GM12878 (cell line): ENCODE measurements at regions not wholly inside any gene's neighbourhood (a gene's known extent, or its start where the extent isn't known, plus 50 kb on each side); places are given as distances from the start of the nearest gene placed in this dataset.

Experiments
- SIX5 ChIP-seq: IDR thresholded peaks from 2 replicates; pipeline ENCODE4 v1.6.1; 2011; ENCODE audit warnings: mild to moderate bottlenecking, low read depth, low read length, moderate library complexity; ENCODE audit not compliant: severe bottlenecking
- TARDBP ChIP-seq: IDR thresholded peaks from 2 replicates; pipeline ENCODE4 v1.6.1; 2016; ENCODE audit warnings: borderline replicate concordance
- USF2 ChIP-seq: IDR thresholded peaks from 2 replicates; pipeline ENCODE4 v1.6.1; 2011; ENCODE audit warnings: low read depth, low read length, improper control_type of control experiment, borderline replicate concordance
- ZNF592 ChIP-seq: fragments of 450-650 bp; IDR thresholded peaks from 2 replicates; pipeline ENCODE4 v1.6.1; 2017; ENCODE audit warnings: mild to moderate bottlenecking, moderate library complexity
- TF ChIP-seq, protein P1 (sequence below): IDR thresholded peaks from 2 replicates; pipeline ENCODE4 v1.6.1; 2012; ENCODE audit warnings: improper control_type of control experiment, low read depth, low read length; ENCODE audit not compliant: insufficient replicate concordance
- TF ChIP-seq, protein P2 (sequence below): fragments of 450-650 bp; IDR thresholded peaks from 2 replicates; pipeline ENCODE4 v1.6.1; 2017; ENCODE audit warnings: borderline replicate concordance
- TF ChIP-seq, protein P3 (sequence below): fragments of 450-650 bp; IDR thresholded peaks from 2 replicates; pipeline ENCODE4 v1.6.1; 2017; ENCODE audit warnings: antibody characterized with exemption, mild to moderate bottlenecking, moderate library complexity

- TF ChIP-seq ZNF592, result no peak
- TF ChIP-seq TARDBP, result no peak
- TF ChIP-seq, protein P1, sequence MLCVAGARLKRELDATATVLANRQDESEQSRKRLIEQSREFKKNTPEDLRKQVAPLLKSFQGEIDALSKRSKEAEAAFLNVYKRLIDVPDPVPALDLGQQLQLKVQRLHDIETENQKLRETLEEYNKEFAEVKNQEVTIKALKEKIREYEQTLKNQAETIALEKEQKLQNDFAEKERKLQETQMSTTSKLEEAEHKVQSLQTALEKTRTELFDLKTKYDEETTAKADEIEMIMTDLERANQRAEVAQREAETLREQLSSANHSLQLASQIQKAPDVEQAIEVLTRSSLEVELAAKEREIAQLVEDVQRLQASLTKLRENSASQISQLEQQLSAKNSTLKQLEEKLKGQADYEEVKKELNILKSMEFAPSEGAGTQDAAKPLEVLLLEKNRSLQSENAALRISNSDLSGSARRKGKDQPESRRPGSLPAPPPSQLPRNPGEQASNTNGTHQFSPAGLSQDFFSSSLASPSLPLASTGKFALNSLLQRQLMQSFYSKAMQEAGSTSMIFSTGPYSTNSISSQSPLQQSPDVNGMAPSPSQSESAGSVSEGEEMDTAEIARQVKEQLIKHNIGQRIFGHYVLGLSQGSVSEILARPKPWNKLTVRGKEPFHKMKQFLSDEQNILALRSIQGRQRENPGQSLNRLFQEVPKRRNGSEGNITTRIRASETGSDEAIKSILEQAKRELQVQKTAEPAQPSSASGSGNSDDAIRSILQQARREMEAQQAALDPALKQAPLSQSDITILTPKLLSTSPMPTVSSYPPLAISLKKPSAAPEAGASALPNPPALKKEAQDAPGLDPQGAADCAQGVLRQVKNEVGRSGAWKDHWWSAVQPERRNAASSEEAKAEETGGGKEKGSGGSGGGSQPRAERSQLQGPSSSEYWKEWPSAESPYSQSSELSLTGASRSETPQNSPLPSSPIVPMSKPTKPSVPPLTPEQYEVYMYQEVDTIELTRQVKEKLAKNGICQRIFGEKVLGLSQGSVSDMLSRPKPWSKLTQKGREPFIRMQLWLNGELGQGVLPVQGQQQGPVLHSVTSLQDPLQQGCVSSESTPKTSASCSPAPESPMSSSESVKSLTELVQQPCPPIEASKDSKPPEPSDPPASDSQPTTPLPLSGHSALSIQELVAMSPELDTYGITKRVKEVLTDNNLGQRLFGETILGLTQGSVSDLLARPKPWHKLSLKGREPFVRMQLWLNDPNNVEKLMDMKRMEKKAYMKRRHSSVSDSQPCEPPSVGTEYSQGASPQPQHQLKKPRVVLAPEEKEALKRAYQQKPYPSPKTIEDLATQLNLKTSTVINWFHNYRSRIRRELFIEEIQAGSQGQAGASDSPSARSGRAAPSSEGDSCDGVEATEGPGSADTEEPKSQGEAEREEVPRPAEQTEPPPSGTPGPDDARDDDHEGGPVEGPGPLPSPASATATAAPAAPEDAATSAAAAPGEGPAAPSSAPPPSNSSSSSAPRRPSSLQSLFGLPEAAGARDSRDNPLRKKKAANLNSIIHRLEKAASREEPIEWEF, result no peak
- no peak for TF ChIP-seq SIX5
- TF ChIP-seq, protein P2, sequence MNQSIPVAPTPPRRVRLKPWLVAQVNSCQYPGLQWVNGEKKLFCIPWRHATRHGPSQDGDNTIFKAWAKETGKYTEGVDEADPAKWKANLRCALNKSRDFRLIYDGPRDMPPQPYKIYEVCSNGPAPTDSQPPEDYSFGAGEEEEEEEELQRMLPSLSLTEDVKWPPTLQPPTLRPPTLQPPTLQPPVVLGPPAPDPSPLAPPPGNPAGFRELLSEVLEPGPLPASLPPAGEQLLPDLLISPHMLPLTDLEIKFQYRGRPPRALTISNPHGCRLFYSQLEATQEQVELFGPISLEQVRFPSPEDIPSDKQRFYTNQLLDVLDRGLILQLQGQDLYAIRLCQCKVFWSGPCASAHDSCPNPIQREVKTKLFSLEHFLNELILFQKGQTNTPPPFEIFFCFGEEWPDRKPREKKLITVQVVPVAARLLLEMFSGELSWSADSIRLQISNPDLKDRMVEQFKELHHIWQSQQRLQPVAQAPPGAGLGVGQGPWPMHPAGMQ, result no peak
- TF ChIP-seq, protein P3, sequence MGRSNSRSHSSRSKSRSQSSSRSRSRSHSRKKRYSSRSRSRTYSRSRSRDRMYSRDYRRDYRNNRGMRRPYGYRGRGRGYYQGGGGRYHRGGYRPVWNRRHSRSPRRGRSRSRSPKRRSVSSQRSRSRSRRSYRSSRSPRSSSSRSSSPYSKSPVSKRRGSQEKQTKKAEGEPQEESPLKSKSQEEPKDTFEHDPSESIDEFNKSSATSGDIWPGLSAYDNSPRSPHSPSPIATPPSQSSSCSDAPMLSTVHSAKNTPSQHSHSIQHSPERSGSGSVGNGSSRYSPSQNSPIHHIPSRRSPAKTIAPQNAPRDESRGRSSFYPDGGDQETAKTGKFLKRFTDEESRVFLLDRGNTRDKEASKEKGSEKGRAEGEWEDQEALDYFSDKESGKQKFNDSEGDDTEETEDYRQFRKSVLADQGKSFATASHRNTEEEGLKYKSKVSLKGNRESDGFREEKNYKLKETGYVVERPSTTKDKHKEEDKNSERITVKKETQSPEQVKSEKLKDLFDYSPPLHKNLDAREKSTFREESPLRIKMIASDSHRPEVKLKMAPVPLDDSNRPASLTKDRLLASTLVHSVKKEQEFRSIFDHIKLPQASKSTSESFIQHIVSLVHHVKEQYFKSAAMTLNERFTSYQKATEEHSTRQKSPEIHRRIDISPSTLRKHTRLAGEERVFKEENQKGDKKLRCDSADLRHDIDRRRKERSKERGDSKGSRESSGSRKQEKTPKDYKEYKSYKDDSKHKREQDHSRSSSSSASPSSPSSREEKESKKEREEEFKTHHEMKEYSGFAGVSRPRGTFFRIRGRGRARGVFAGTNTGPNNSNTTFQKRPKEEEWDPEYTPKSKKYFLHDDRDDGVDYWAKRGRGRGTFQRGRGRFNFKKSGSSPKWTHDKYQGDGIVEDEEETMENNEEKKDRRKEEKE, result no peak
- no peak for TF ChIP-seq USF2
These were observed 193.1 kb upstream of the IRX6 start (continued) for GRCh38 chr16:55130911-55131310.
